SH-SY5Y (cell line): ENCODE measurements at regions not wholly inside any gene's neighbourhood (a gene's known extent, or its start where the extent isn't known, plus 50 kb on each side); places are given as distances from the start of the nearest gene placed in this dataset.

Experiments
- GATA2 ChIP-seq: IDR thresholded peaks from 2 replicates; pipeline ENCODE4 v1.6.1; 2011; ENCODE audit warnings: mild to moderate bottlenecking, low read depth, low read length
- GATA3 ChIP-seq: IDR thresholded peaks from 2 replicates; pipeline ENCODE4 v1.6.1; 2011; ENCODE audit warnings: low read depth, mild to moderate bottlenecking, low read length, moderate library complexity

- no peak for TF ChIP-seq GATA3
- TF ChIP-seq GATA2 = no peak
These were observed 138.4 kb upstream of the MYCN start for GRCh38 chr2:15801904-15802303.
